ENCODE measurements at regions not wholly inside any gene's neighbourhood (a gene's known extent, or its start where the extent isn't known, plus 50 kb on each side); places are given as distances from the start of the nearest gene placed in this dataset.

- H3K9me3 Mint-ChIP-seq, result no peaks in the 10 kb centered on the region
- H3K4me1 Mint-ChIP-seq, result no peaks in the 10 kb centered on the region
- H3K27ac Mint-ChIP-seq, result no peak overlapping the region
- peaks cover 3% of the 10 kb centered on the region for H3K27me3 Mint-ChIP-seq
- H3K4me3 Mint-ChIP-seq, result no peak overlapping the region
- peaks cover 1% of the 10 kb centered on the region for H3K36me3 Mint-ChIP-seq
Observed at GRCh38 chr12:25842254-25842653, 116.2 kb upstream of the RASSF8 start.

DNA sequence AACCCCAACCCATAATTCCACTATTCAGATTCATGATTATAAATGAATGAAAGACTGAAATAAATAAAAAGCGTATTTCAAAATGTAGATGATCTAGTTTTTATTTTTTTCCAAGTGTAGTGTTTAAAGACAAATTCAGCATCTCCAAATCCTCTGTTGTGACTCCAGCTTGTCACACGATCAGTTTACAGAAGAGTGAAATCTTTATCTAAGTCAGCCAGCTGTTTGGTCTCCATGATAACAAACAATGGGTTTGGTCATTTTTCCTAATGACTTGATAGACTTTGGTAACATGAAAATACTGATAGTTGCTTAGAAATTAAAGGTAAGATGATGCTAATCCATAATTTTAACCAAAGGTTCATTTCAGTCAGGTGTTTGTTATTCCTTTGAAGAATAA lies 114.5 kb upstream of the RASSF8 start:
- H3K27ac Mint-ChIP-seq, result no peak overlapping the region
- no peaks in the 10 kb centered on the region for H3K36me3 Mint-ChIP-seq
- H3K9me3 Mint-ChIP-seq, result no peaks in the 10 kb centered on the region
- no peak overlapping the region for H3K4me3 Mint-ChIP-seq
- H3K4me1 Mint-ChIP-seq, result no peaks in the 10 kb centered on the region
- H3K27me3 Mint-ChIP-seq, result peaks cover 3% of the 10 kb centered on the region

GRCh38 chr12:25845415-25845814 lies 113.1 kb upstream of the RASSF8 start:
- peaks cover 7% of the 10 kb centered on the region for H3K27me3 Mint-ChIP-seq
- H3K36me3 Mint-ChIP-seq, result no peaks in the 10 kb centered on the region
- no peaks in the 10 kb centered on the region for H3K4me1 Mint-ChIP-seq
- H3K27ac Mint-ChIP-seq, result no peak overlapping the region
- H3K9me3 Mint-ChIP-seq, result no peaks in the 10 kb centered on the region
- no peak overlapping the region for H3K4me3 Mint-ChIP-seq

DNA sequence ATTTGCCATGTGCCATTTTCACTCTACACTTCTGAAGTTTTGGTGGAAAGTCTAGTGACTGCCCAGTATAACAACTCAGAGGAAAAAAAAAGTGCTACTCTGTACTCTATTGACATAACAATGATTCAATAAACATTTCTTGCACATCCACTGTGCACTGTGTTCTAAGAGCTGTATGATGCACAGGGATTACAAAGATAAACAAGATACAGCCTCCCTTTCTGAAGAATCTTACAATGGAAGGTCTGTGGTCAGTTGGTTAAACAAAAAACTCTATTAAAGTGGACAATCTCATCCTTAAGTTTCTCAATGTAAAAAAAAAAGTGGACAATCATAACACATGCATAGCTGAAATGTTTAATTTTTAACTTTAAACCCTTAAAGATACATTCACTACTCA lies 105.7 kb upstream of the RASSF8 start:
- no peaks in the 10 kb centered on the region for H3K36me3 Mint-ChIP-seq
- peaks cover 9% of the 10 kb centered on the region for H3K27me3 Mint-ChIP-seq
- no peak overlapping the region for H3K4me3 Mint-ChIP-seq
- no peak overlapping the region for H3K27ac Mint-ChIP-seq
- no peaks in the 10 kb centered on the region for H3K9me3 Mint-ChIP-seq
- no peaks in the 10 kb centered on the region for H3K4me1 Mint-ChIP-seq

- no peak overlapping the region for H3K27ac Mint-ChIP-seq
- peaks cover 9% of the 10 kb centered on the region for H3K27me3 Mint-ChIP-seq
- H3K4me1 Mint-ChIP-seq, result no peaks in the 10 kb centered on the region
Observed at GRCh38 chr12:25853316-25854095, 105.0 kb upstream of the RASSF8 start.

GRCh38 chr12:25854991-25855390 lies 103.5 kb upstream of the RASSF8 start:
- Mint-ChIP-seq H3K4me1 (no peaks in the 10 kb centered on the region), H3K36me3 (no peaks in the 10 kb centered on the region), H3K27ac (no peak overlapping the region), H3K4me3 (no peak overlapping the region), H3K9me3 (peaks cover 0 to 2% (median 0%) of the 10 kb centered on the region in 3 donors), H3K27me3 (peaks cover 5% of the 10 kb centered on the region)

More at GRCh38 chr12:25853316-25854095, 105.0 kb upstream of the RASSF8 start:
- H3K4me3 Mint-ChIP-seq, result no peak overlapping the region
- no peaks in the 10 kb centered on the region for H3K9me3 Mint-ChIP-seq
- H3K36me3 Mint-ChIP-seq, result no peaks in the 10 kb centered on the region

GRCh38 chr12:25855716-25856115 lies 102.8 kb upstream of the RASSF8 start:
- Mint-ChIP-seq H3K9me3 (peaks cover 0 to 2% (median 0%) of the 10 kb centered on the region in 3 donors), H3K4me3 (no peak overlapping the region), H3K27me3 (peaks cover 5% of the 10 kb centered on the region), H3K36me3 (no peaks in the 10 kb centered on the region), H3K4me1 (no peaks in the 10 kb centered on the region), H3K27ac (no peak overlapping the region)

DNA sequence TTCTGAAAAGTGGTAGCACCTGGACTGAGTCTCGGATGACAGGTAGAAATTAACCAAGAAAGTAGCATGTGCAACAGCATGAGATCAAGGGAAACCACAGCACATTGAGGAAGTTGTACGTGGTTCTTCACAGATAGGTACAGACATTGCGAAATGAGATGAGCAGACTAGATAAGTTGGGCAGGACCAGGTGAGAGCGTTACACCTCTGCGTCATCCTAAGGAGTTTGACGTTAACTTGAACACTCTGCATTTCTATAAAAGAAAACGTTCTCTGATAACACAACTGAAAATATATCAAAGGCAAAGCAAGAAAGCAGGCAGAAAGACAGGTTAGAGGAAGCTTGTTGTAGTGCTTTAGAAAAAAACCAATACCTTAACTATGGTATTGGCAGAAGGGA lies 98.5 kb upstream of the RASSF8 start:
- no peak overlapping the region for H3K4me3 Mint-ChIP-seq
- H3K27me3 Mint-ChIP-seq, result peaks cover 6% of the 10 kb centered on the region
- H3K4me1 Mint-ChIP-seq, result no peaks in the 10 kb centered on the region
- no peak overlapping the region for H3K27ac Mint-ChIP-seq
- H3K36me3 Mint-ChIP-seq, result no peaks in the 10 kb centered on the region
- H3K9me3 Mint-ChIP-seq, result peaks cover 0 to 2% (median 0%) of the 10 kb centered on the region in 3 donors

- no peak overlapping the region for H3K4me3 Mint-ChIP-seq
- H3K9me3 Mint-ChIP-seq, result peaks cover 0 to 2% (median 0%) of the 10 kb centered on the region in 3 donors
- no peak overlapping the region for H3K27ac Mint-ChIP-seq
- H3K4me1 Mint-ChIP-seq, result no peaks in the 10 kb centered on the region
- H3K36me3 Mint-ChIP-seq, result no peaks in the 10 kb centered on the region
- peaks cover 3% of the 10 kb centered on the region for H3K27me3 Mint-ChIP-seq
Observed at GRCh38 chr12:25861226-25861625, 97.3 kb upstream of the RASSF8 start.

DNA sequence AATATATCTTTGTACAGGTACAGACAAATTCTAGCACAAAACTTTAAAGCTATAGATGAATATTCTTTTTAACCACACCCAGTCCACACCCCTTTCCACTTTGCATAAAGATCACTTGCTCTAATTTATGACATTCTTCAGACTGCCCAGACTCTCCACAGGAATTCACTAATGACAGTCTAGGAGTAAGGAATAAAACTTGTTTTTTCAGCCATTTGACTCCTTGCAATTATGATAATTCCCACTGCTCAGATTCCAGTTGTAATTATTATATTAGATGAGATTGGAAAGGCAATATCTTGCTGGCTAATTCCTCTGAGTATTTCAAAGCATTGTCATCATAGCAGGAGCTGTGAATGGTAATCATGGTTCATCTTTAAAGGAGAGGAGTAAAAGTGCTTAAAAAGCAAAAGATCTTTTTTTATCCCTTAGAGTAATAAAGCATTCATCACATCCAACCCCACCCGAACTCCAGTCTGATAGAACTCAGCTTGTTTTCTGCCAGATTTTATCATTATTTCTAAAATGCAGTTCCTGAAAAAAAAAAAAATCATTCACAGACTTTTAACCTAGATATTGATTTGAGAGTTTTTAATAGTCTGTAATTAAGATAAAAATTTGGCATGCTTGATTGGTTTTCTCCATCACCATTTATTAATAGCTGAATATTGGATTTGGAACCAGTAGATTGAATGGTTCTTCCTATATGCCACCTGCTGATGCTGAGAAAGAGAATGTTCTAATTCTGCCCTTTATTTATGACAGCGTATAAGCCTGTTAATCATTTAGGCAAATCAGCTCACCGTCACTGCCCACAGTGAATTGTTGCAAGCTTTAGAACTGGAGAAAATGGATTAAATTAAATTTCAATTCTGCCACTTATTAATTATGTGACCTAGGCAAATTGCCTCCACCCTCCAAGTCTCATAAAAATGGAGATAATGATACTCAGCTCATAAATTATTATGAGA lies 93.9 kb upstream of the RASSF8 start:
- H3K27ac Mint-ChIP-seq, result no peak overlapping the region
- peaks cover 5% of the 10 kb centered on the region for H3K27me3 Mint-ChIP-seq
- no peak overlapping the region for H3K4me3 Mint-ChIP-seq
- H3K4me1 Mint-ChIP-seq, result no peaks in the 10 kb centered on the region
- H3K9me3 Mint-ChIP-seq, result peaks cover 2 to 14% (median 6%) of the 10 kb centered on the region in 3 donors
- H3K36me3 Mint-ChIP-seq, result no peaks in the 10 kb centered on the region

DNA sequence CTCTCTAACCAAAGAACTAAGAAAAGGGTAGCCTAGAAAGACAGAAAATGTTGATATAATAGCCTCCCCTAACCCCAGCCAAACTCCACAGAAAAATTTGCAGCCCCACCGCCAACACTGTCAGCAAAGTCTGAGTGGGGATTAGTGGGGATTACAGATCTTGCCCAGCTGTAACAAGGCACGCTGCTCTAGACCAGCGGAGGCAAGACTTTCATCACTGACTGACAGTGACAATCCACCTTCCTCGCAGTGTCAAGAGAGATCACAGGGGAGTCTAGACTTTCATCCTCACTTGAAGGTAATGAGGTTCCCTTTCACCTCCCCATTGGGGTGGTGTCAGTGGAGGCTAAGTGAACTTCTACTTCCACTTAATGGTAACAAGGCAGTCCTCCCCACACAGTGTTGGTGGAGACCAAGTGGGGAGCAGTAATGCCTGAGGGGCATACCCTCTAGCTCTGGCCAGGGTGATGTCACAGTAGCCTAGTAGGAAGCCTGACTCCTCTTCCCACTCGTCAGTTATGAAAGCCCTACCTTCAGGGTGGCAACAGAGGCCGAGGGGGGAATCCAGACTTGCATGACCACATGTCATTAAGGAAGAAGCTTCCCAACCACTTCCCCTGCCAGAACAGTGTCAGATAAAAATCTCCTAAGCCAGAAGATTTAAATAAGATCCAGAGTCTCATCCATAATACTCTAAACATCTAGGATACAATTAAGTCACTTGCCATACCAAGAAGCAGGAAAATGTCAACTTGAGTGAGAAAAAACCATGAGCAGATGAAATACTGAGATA lies 91.7 kb upstream of the RASSF8 start:
- Mint-ChIP-seq H3K4me1 (no peaks in the 10 kb centered on the region), H3K4me3 (no peak overlapping the region), H3K9me3 (peaks cover 0 to 14% (median 6%) of the 10 kb centered on the region in 3 donors), H3K27ac (no peak overlapping the region), H3K27me3 (peaks cover 6% of the 10 kb centered on the region), H3K36me3 (no peaks in the 10 kb centered on the region)

DNA sequence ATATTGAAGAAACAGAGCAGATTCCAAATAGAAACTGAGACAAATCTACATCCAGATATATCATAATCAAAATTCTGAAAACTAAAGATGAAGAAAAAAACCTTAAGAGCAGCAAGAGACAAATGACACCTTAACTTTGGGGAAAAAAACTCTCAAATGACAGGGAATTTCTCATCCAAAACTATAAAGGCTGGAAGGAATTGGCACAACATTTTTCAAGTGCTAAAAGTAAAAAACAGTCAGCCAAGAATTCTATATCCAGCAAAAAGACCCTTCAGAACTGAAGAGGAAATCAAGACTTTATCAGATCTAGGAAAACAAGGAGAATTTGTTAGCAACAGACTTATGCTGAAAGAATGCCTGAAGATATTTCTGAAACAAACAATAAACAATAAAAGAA lies 90.3 kb upstream of the RASSF8 start:
- Mint-ChIP-seq H3K27ac (no peak overlapping the region), H3K9me3 (peaks cover 0 to 14% (median 6%) of the 10 kb centered on the region in 3 donors), H3K36me3 (no peaks in the 10 kb centered on the region), H3K4me1 (no peaks in the 10 kb centered on the region), H3K4me3 (no peak overlapping the region), H3K27me3 (peaks cover 6% of the 10 kb centered on the region)

DNA sequence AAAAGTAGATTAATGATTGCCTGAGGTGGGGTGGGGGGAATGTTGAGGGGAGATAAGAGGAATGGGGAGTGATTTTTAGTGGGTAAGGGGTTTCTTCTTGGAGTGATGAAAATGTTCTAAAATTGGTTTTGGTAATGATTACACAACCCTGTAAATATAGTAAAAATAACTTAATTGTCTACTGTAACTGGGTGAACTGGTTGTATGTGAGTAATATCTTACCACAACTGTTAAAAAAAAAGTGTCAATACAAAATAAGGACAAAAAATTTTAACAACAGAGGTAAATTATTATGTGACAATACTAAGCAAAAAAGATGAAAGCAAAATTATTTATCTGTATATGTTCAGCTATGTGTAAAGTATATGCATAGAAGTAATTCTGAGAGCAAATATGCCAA lies 86.3 kb upstream of the RASSF8 start:
- H3K27me3 Mint-ChIP-seq, result peaks cover 6% of the 10 kb centered on the region
- H3K9me3 Mint-ChIP-seq, result peaks cover 0 to 10% (median 6%) of the 10 kb centered on the region in 3 donors
- no peaks in the 10 kb centered on the region for H3K36me3 Mint-ChIP-seq
- no peaks in the 10 kb centered on the region for H3K4me1 Mint-ChIP-seq
- H3K27ac Mint-ChIP-seq, result no peak overlapping the region
- H3K4me3 Mint-ChIP-seq, result no peak overlapping the region

GRCh38 chr12:25875661-25876060 lies 82.8 kb upstream of the RASSF8 start:
- no peak overlapping the region for H3K4me3 Mint-ChIP-seq
- H3K9me3 Mint-ChIP-seq, result no peaks in the 10 kb centered on the region
- no peak overlapping the region for H3K27ac Mint-ChIP-seq
- H3K36me3 Mint-ChIP-seq, result peaks cover 3% of the 10 kb centered on the region
- peaks cover 0 to 2% (median 0%) of the 10 kb centered on the region in 3 donors for H3K4me1 Mint-ChIP-seq
- H3K27me3 Mint-ChIP-seq, result peaks cover 7% of the 10 kb centered on the region

Data from IgD-negative memory B cell (primary cell).